Mucosa of descending colon (tissue), 3 donors: ENCODE measurements at regions not wholly inside any gene's neighbourhood (a gene's known extent, or its start where the extent isn't known, plus 50 kb on each side); places are given as distances from the start of the nearest gene placed in this dataset.

Source experiments
- ATAC-seq: fragments of 200-7000 bp; cut with Tn5 transposase; one replicate; pipeline ENCODE4 v1.9.1; 2020; ENCODE audit warnings: mild to moderate bottlenecking, moderate library complexity
- DNase-seq, 3 donors: peaks; one replicate each; pipeline ENCODE4 v3.0.0-alpha.2; 2020
- H3K36me3 ChIP-seq: fragments of 200-600 bp; one replicate; pipeline ENCODE4 v1.8.0; 2021; ENCODE audit warnings: low read depth, mild to moderate bottlenecking
- H3K4me1 ChIP-seq: fragments of 200-600 bp; one replicate; pipeline ENCODE4 v1.8.0; 2021; ENCODE audit warnings: low read depth, mild to moderate bottlenecking
- H3K4me3 ChIP-seq: fragments of 200-600 bp; one replicate; pipeline ENCODE4 v1.8.0; 2021; ENCODE audit warnings: mild to moderate bottlenecking
- H3K9me3 ChIP-seq: fragments of 200-600 bp; one replicate; pipeline ENCODE4 v1.8.0; 2021; ENCODE audit warnings: mild to moderate bottlenecking
- CTCF ChIP-seq: fragments of 200-600 bp; IDR thresholded peaks from one replicate; pipeline ENCODE4 v1.8.0; 2022; ENCODE audit warnings: antibody characterized with exemption, mild to moderate bottlenecking
- intact Hi-C, 2 donors: fragments of 100-400 bp; cut with DNase I in 1 of 2; cut with micrococcal nuclease in 1 of 2; formaldehyde crosslinking; loops; one replicate each; pipeline versions ENCODE4 v1.11.0 to v1.11.1; 2022; cut with DNase I, micrococcal nuclease
- donor health status: DM: no; HTN: no; CAD: no; lungs with moderate emphysema.
- donor health status: DM: no; HTN: no; CAD: no.
- donor health status: DM: no; HTN: yes; CAD: no.

GRCh38 chr2:45237850-45238542, 228.7 kb upstream of the SIX2 start:
- ATAC-seq (peak; percentile 54), DNase-seq (no peak)
- intact Hi-C loops: no loop called here

DNA sequence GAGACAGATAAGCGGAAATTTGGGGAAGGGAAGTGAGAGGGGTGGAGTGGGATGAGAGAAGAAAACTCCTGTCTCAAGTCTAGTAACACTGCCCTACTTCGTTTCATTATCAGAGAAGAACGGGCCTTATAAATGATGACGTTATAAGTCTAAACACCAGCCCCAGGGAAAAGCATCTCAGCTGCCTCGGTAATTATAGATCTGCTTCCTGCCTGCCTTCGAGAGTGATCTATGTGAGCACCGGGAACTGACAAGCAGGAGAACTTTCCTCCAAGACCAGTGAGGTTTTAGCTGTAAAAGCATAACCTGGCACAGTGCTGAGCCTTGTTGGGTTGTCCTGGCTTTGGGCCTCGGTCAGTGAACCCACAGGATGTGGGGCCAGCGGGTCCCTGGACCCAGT, 227.9 kb upstream of the SIX2 start:
- H3K9me3 ChIP-seq: no peaks in the 10 kb centered on the region
- no peak for ATAC-seq
- H3K4me1 ChIP-seq: no peaks in the 10 kb centered on the region
- no peak overlapping the region for H3K4me3 ChIP-seq
- H3K36me3 ChIP-seq: no peaks in the 10 kb centered on the region
- intact Hi-C loops: no loop called here
- no peak for DNase-seq
- no peak for TF ChIP-seq CTCF

More at GRCh38 chr2:45237850-45238542, 228.7 kb upstream of the SIX2 start:
- no peak for TF ChIP-seq CTCF
- H3K4me1 ChIP-seq: no peaks in the 10 kb centered on the region
- H3K9me3 ChIP-seq: no peaks in the 10 kb centered on the region
- H3K4me3 ChIP-seq: no peak overlapping the region
- no peaks in the 10 kb centered on the region for H3K36me3 ChIP-seq

DNA sequence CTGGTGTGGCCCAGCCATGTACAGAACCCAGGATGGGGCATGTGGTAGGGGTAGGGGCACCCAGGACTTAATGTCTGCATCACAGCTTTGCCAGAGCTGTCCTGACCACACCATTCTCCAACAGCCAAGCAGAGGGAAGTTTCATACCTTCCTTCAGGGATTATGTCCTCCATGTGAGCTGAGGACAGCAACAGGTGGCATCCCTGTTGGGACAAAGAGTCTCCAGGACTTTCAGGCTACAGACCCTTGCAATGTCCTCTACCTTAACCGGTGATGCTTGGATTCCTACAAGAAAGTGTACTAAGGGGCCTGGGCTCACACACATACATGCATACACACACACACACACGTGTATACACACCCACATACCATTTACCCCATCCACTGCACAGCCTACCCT, 227.0 kb upstream of the SIX2 start:
- DNase-seq (no peak), ATAC-seq (no peak)
- TF ChIP-seq CTCF: no peak
- intact Hi-C loops: no loop called here
- Histone ChIP-seq H3K36me3 (no peaks in the 10 kb centered on the region), H3K4me1 (no peaks in the 10 kb centered on the region), H3K9me3 (no peaks in the 10 kb centered on the region), H3K4me3 (no peak overlapping the region)

GRCh38 chr2:45233301-45233700, 224.0 kb upstream of the SIX2 start:
- no peak overlapping the region for H3K4me3 ChIP-seq
- H3K36me3 ChIP-seq: no peaks in the 10 kb centered on the region
- H3K4me1 ChIP-seq: no peaks in the 10 kb centered on the region
- ATAC-seq (no peak), DNase-seq (no peak)
- TF ChIP-seq CTCF: no peak
- H3K9me3 ChIP-seq: no peaks in the 10 kb centered on the region
- intact Hi-C loops: no loop called here

GRCh38 chr2:45232818-45233217, 223.6 kb upstream of the SIX2 start:
- ATAC-seq (no peak), DNase-seq (no peak)
- Histone ChIP-seq H3K36me3 (no peaks in the 10 kb centered on the region), H3K4me3 (no peak overlapping the region), H3K4me1 (no peaks in the 10 kb centered on the region), H3K9me3 (no peaks in the 10 kb centered on the region)
- intact Hi-C loops: no loop called here
- no peak for TF ChIP-seq CTCF

- ATAC-seq: no peak
- intact Hi-C loops: no loop called here
Measured at GRCh38 chr2:45229411-45229810, 220.2 kb upstream of the SIX2 start.

More at GRCh38 chr2:45229411-45229810, 220.2 kb upstream of the SIX2 start:
- H3K4me3 ChIP-seq: no peak overlapping the region
- no peak for TF ChIP-seq CTCF
- no peaks in the 10 kb centered on the region for H3K36me3 ChIP-seq
- no peaks in the 10 kb centered on the region for H3K9me3 ChIP-seq
- no peaks in the 10 kb centered on the region for H3K4me1 ChIP-seq
- no peak for DNase-seq
